ENCODE measurements at regions not wholly inside any gene's neighbourhood (a gene's known extent, or its start where the extent isn't known, plus 50 kb on each side); places are given as distances from the start of the nearest gene placed in this dataset.
A peak's percentile ranks its signal among the peaks of the same experiment; 100 is the strongest.
"Not testable (repeated sequence)": the region's sequence is repeated elsewhere in the genome, so short reads cannot be mapped to it uniquely, and the experiment has no call there.

- WGBS, 2 donors = 77 to 79% methylated on average over 15 of the region's 15 CpGs
- intact Hi-C loops (cut with DNase I); H3K4me3 ChIP-seq (replicated peaks in 1 of 3); H3K9me3 ChIP-seq; H3K27ac ChIP-seq; H3K36me3 ChIP-seq; H3K27me3 ChIP-seq; H3K4me1 ChIP-seq; DNase-seq: not testable (repeated sequence)
Measured at GRCh38 chr1:224012162-224012561, 101.7 kb upstream of the FBXO28 start.

GRCh38 chr1:224011751-224012150 lies 102.2 kb upstream of the FBXO28 start:
- H3K9me3 ChIP-seq; H3K4me1 ChIP-seq; intact Hi-C loops (cut with DNase I); H3K4me3 ChIP-seq (replicated peaks in 1 of 3); H3K27me3 ChIP-seq; H3K36me3 ChIP-seq; H3K27ac ChIP-seq; DNase-seq: not testable (repeated sequence)
- 81% methylated on average over 7 of the region's 7 CpGs for WGBS, 2 donors

GRCh38 chr1:224011153-224011552 lies 102.8 kb upstream of the FBXO28 start:
- H3K27me3 ChIP-seq; H3K27ac ChIP-seq; DNase-seq; H3K4me3 ChIP-seq (replicated peaks in 1 of 3); H3K36me3 ChIP-seq; H3K9me3 ChIP-seq; H3K4me1 ChIP-seq; intact Hi-C loops (cut with DNase I): not testable (repeated sequence)
- 97% methylated on average over 7 of the region's 7 CpGs for WGBS, 2 donors

GRCh38 chr1:224005973-224006372 lies 107.9 kb upstream of the FBXO28 start:
- H3K27ac ChIP-seq; H3K4me3 ChIP-seq (replicated peaks in 1 of 3); intact Hi-C loops (cut with DNase I); H3K36me3 ChIP-seq; DNase-seq; H3K4me1 ChIP-seq; H3K27me3 ChIP-seq; H3K9me3 ChIP-seq: not testable (repeated sequence)
- 99 to 100% methylated on average over 3 of the region's 3 CpGs for WGBS, 2 donors

GRCh38 chr1:224004552-224005315 lies 109.2 kb upstream of the FBXO28 start:
- intact Hi-C loops (cut with DNase I); H3K36me3 ChIP-seq; H3K4me1 ChIP-seq; H3K9me3 ChIP-seq; H3K27me3 ChIP-seq; H3K4me3 ChIP-seq (replicated peaks in 1 of 3); H3K27ac ChIP-seq: not testable (repeated sequence)
- peak in 2 of 6 experiments; percentile 27 to 37 for TF ChIP-seq CTCF (IDR thresholded peaks at IDR 0.05)
- 83 to 84% methylated on average over 4 of the region's 4 CpGs for WGBS, 2 donors
- DNase-seq = peak; percentile 31 to 48

- H3K4me3 ChIP-seq (replicated peaks in 1 of 3); H3K4me1 ChIP-seq; H3K27ac ChIP-seq; H3K9me3 ChIP-seq; DNase-seq; H3K36me3 ChIP-seq; H3K27me3 ChIP-seq; intact Hi-C loops (cut with DNase I): not testable (repeated sequence)
- WGBS, 2 donors = 0% methylated on average over 1 of the region's 1 CpG
Measured at GRCh38 chr1:224003896-224004295, 110.0 kb upstream of the FBXO28 start.

GRCh38 chr1:224001757-224002156 lies 112.2 kb upstream of the FBXO28 start:
- H3K4me1 ChIP-seq; H3K27ac ChIP-seq; H3K4me3 ChIP-seq (replicated peaks in 1 of 3); H3K36me3 ChIP-seq; DNase-seq; H3K9me3 ChIP-seq; H3K27me3 ChIP-seq; intact Hi-C loops (cut with DNase I): not testable (repeated sequence)
- WGBS, 2 donors = 86 to 90% methylated on average over 2 of the region's 2 CpGs

GRCh38 chr1:223999761-224000160 lies 114.2 kb upstream of the FBXO28 start:
- not testable (repeated sequence) for H3K27ac ChIP-seq

GRCh38 chr1:223998676-223999455 lies 115.0 kb upstream of the FBXO28 start:
- H3K4me3 ChIP-seq (replicated peaks in 1 of 3); H3K4me1 ChIP-seq; H3K27me3 ChIP-seq; DNase-seq; H3K9me3 ChIP-seq; H3K36me3 ChIP-seq; intact Hi-C loops (cut with DNase I); H3K27ac ChIP-seq: not testable (repeated sequence)
- WGBS, 2 donors = 61 to 66% methylated on average over 3 of the region's 4 CpGs

More at GRCh38 chr1:223999761-224000160, 114.2 kb upstream of the FBXO28 start:
- H3K4me3 ChIP-seq (replicated peaks in 1 of 3); DNase-seq; H3K4me1 ChIP-seq; intact Hi-C loops (cut with DNase I); H3K9me3 ChIP-seq; H3K36me3 ChIP-seq; H3K27me3 ChIP-seq: not testable (repeated sequence)
- WGBS, 2 donors = 77 to 85% methylated on average over 4 of the region's 4 CpGs

GRCh38 chr1:223996376-223996775 lies 117.5 kb upstream of the FBXO28 start:
- H3K36me3 ChIP-seq; H3K4me3 ChIP-seq (replicated peaks in 1 of 3); H3K27me3 ChIP-seq; DNase-seq; H3K9me3 ChIP-seq; H3K4me1 ChIP-seq; intact Hi-C loops (cut with DNase I); H3K27ac ChIP-seq: not testable (repeated sequence)
- 93 to 95% methylated on average over 2 of the region's 2 CpGs for WGBS, 2 donors
